ENCODE measurements at regions not wholly inside any gene's neighbourhood (a gene's known extent, or its start where the extent isn't known, plus 50 kb on each side); places are given as distances from the start of the nearest gene placed in this dataset.

GRCh38 chr12:67909091-67909531 is 80.1 kb upstream of the IFNG-AS1 start:
- no peak for DNase-seq (ENCODE audit: low read depth in 3 of 3)

GRCh38 chr12:67909681-67910080 is 79.6 kb upstream of the IFNG-AS1 start:
- no peak for DNase-seq (ENCODE audit: low read depth in 3 of 3)

GRCh38 chr12:67910360-67911274 is 78.6 kb upstream of the IFNG-AS1 start:
- no peak for DNase-seq (ENCODE audit: low read depth in 3 of 3)

- DNase-seq (ENCODE audit: low read depth in 3 of 3) = no peak
These were observed 78.0 kb upstream of the IFNG-AS1 start for GRCh38 chr12:67911275-67911600.

- DNase-seq (ENCODE audit: low read depth in 3 of 3) = no peak
These were observed 77.5 kb upstream of the IFNG-AS1 start for GRCh38 chr12:67911789-67912188.

- DNase-seq (ENCODE audit: low read depth in 3 of 3) = no peak
These were observed 73.9 kb upstream of the IFNG-AS1 start for GRCh38 chr12:67915335-67915851.

- no peak for DNase-seq (ENCODE audit: low read depth in 3 of 3)
These were observed 72.8 kb upstream of the IFNG-AS1 start for GRCh38 chr12:67916266-67916970.

GRCh38 chr12:67917811-67918210 is 71.4 kb upstream of the IFNG-AS1 start:
- no peak for DNase-seq (ENCODE audit: low read depth in 3 of 3)

GRCh38 chr12:67918441-67918840 is 70.8 kb upstream of the IFNG-AS1 start:
- no peak for DNase-seq (ENCODE audit: low read depth in 3 of 3)

GRCh38 chr12:67919406-67919805 is 69.8 kb upstream of the IFNG-AS1 start:
- DNase-seq (ENCODE audit: low read depth in 3 of 3) = no peak

- DNase-seq (ENCODE audit: low read depth in 3 of 3) = no peak
These were observed 68.8 kb upstream of the IFNG-AS1 start for GRCh38 chr12:67920413-67920812.

- DNase-seq (ENCODE audit: low read depth in 3 of 3) = no peak
These were observed 68.0 kb upstream of the IFNG-AS1 start for GRCh38 chr12:67921286-67921685.

- DNase-seq (ENCODE audit: low read depth in 3 of 3) = no peak
These were observed 67.0 kb upstream of the IFNG-AS1 start for GRCh38 chr12:67922245-67922644.

- no peak for DNase-seq (ENCODE audit: low read depth in 3 of 3)
These were observed 64.2 kb upstream of the IFNG-AS1 start for GRCh38 chr12:67925077-67925476.

GRCh38 chr12:67925552-67925951 is 63.7 kb upstream of the IFNG-AS1 start:
- DNase-seq (ENCODE audit: low read depth in 3 of 3) = no peak

GRCh38 chr12:67926063-67926462 is 63.2 kb upstream of the IFNG-AS1 start:
- DNase-seq (ENCODE audit: low read depth in 3 of 3) = no peak

- DNase-seq (ENCODE audit: low read depth in 3 of 3) = no peak
These were observed 61.9 kb upstream of the IFNG-AS1 start for GRCh38 chr12:67927324-67927723.

GRCh38 chr12:67927815-67928214 is 61.4 kb upstream of the IFNG-AS1 start:
- no peak for DNase-seq (ENCODE audit: low read depth in 3 of 3)

- DNase-seq (ENCODE audit: low read depth in 3 of 3) = no peak
These were observed 60.4 kb upstream of the IFNG-AS1 start for GRCh38 chr12:67928621-67929383.

- no peak for DNase-seq (ENCODE audit: low read depth in 3 of 3)
These were observed 59.9 kb upstream of the IFNG-AS1 start for GRCh38 chr12:67929384-67929772.

- no peak for DNase-seq (ENCODE audit: low read depth in 3 of 3)
These were observed 51.4 kb upstream of the IFNG-AS1 start for GRCh38 chr12:67937822-67938221.
